Endothelial cell of umbilical vein (primary cell): ENCODE measurements at regions not wholly inside any gene's neighbourhood (a gene's known extent, or its start where the extent isn't known, plus 50 kb on each side); places are given as distances from the start of the nearest gene placed in this dataset.
"Not testable (repeated sequence)": the region's sequence is repeated elsewhere in the genome, so short reads cannot be mapped to it uniquely, and the experiment has no call there.

Experiments
- BruUV-seq: library from RNA; stranded (reverse); fragments of 400-500 nt; replicated peaks from 2 replicates; lab custom pipeline; 2021; lab: Mats Ljungman, UMichigan
- CTCF ChIA-PET: fragments of 300-600, 350-600 bp; sonication (Branson Sonifier 250); formaldehyde crosslinking; loops from one replicate; lab custom pipeline; 2021; ENCODE audit warnings: antibody characterized with exemption, inconsistent platforms; lab: Charles Lee
- POLR2A ChIA-PET: fragments of 300-600, 350-600 bp; sonication (Branson Sonifier 250); formaldehyde crosslinking; loops from one replicate; lab custom pipeline; 2021; ENCODE audit warnings: antibody characterized with exemption, inconsistent platforms; lab: Charles Lee
- DNase-seq: peaks from one replicate; pipeline ENCODE4 v3.0.0-alpha.2; 2011; ENCODE audit warnings: low read depth, low spot score
- FAIRE-seq: peaks from 2 replicates; lab custom pipeline; 2011; peaks lifted over from hg19 to GRCh38; lab: Jason Lieb, UNC
- H2AFZ ChIP-seq: 2 replicates; pipeline ENCODE4 v1.6.0; 2012; ENCODE audit warnings: low read depth, low read length, control low read depth, inconsistent platforms
- H3K27ac ChIP-seq: 2 replicates; pipeline ENCODE4 v1.5.1; 2011; ENCODE audit warnings: low read depth, mild to moderate bottlenecking, control low read depth, low read length, moderate library complexity; ENCODE audit not compliant: insufficient read depth
- H3K27me3 ChIP-seq, 2 experiments: 2 replicates each; pipeline versions ENCODE4 v1.6.0 to v1.6.1; 2011; ENCODE audit warnings: low read length in 2 of 2, mixed read lengths in 1 of 2; ENCODE audit not compliant: control insufficient read depth in 2 of 2, insufficient read depth in 2 of 2
- H3K36me3 ChIP-seq, 2 experiments: 2 replicates in 1 of 2; 3 replicates in 1 of 2; pipeline ENCODE4 v1.5.1; 2011; ENCODE audit warnings: low read length in 2 of 2, mild to moderate bottlenecking in 1 of 2, moderate library complexity in 1 of 2; ENCODE audit not compliant: control insufficient read depth in 2 of 2, insufficient read depth in 2 of 2; ENCODE audit errors: extremely low read depth in 1 of 2
- H3K4me1 ChIP-seq: 3 replicates; pipeline ENCODE4 v1.5.1; 2011; ENCODE audit warnings: mild to moderate bottlenecking, low read length; ENCODE audit not compliant: control insufficient read depth, insufficient read depth; ENCODE audit errors: extremely low read depth
- H3K4me2 ChIP-seq: 2 replicates; pipeline ENCODE4 v1.6.1; 2011; ENCODE audit warnings: low read length, control low read depth, mixed read lengths; ENCODE audit not compliant: insufficient read depth
- H3K4me3 ChIP-seq, 3 experiments: fragments of 200-600 bp in 1 of 3; sonication (generic), shearing (Covaris generic) in 1 of 3; replicated peaks in 1 of 3; 2 replicates each; pipeline ENCODE4 v1.5.1; 2011 to 2016; ENCODE audit warnings: control low read depth in 3 of 3, low read length in 3 of 3, mild to moderate bottlenecking in 2 of 3, inconsistent platforms in 1 of 3, low read depth in 1 of 3, moderate library complexity in 1 of 3; ENCODE audit not compliant: insufficient read depth in 1 of 3
- H3K79me2 ChIP-seq: 2 replicates; pipeline ENCODE4 v1.6.0; 2012; ENCODE audit warnings: low read length, inconsistent platforms; ENCODE audit not compliant: control insufficient read depth, insufficient read depth
- H3K9ac ChIP-seq: replicated peaks from 2 replicates; pipeline ENCODE3; 2011; ENCODE audit warnings: low read length, control low read depth; ENCODE audit not compliant: insufficient read depth; ENCODE audit errors: extremely low read depth
- H3K9me1 ChIP-seq: replicated peaks from 3 replicates; pipeline ENCODE4 v1.6.0; 2011; ENCODE audit warnings: mild to moderate bottlenecking, low read length; ENCODE audit not compliant: control insufficient read depth, insufficient read depth; ENCODE audit errors: extremely low read depth
- H3K9me3 ChIP-seq: replicated peaks from 2 replicates; pipeline ENCODE4 v1.5.1; 2012; ENCODE audit warnings: low read length, inconsistent platforms; ENCODE audit not compliant: control insufficient read depth, insufficient read depth
- H4K20me1 ChIP-seq: replicated peaks from 2 replicates; pipeline ENCODE3; 2011; ENCODE audit warnings: mild to moderate bottlenecking, low read length; ENCODE audit not compliant: control insufficient read depth, insufficient read depth; ENCODE audit errors: extremely low read depth
- CTCF ChIP-seq, 2 donors: IDR thresholded peaks; 1 replicate in 1 of 2; 2 replicates in 1 of 2; pipeline ENCODE4 v1.5.1; 2011; ENCODE audit warnings: low read length in 2 of 2, mild to moderate bottlenecking in 2 of 2, moderate library complexity in 2 of 2, control low read depth in 1 of 2, inconsistent platforms in 1 of 2, low read depth in 1 of 2; ENCODE audit not compliant: insufficient read depth in 1 of 2; ENCODE audit errors: extremely low read depth in 1 of 2
- EZH2 ChIP-seq: IDR thresholded peaks from 2 replicates; pipeline ENCODE4 v1.6.1; 2012; ENCODE audit warnings: borderline replicate concordance, low read depth, mild to moderate bottlenecking, moderate library complexity, low read length, inconsistent platforms; ENCODE audit not compliant: severe bottlenecking
- FOS ChIP-seq: IDR thresholded peaks from 2 replicates; pipeline ENCODE4 v1.6.1; 2011; ENCODE audit warnings: mild to moderate bottlenecking, low read length, moderate library complexity, borderline replicate concordance; ENCODE audit not compliant: insufficient read depth
- GATA2 ChIP-seq: IDR thresholded peaks from 2 replicates; pipeline ENCODE4 v1.7.0; 2011; ENCODE audit warnings: low read depth, mild to moderate bottlenecking, moderate library complexity, mixed read lengths, low read length; ENCODE audit not compliant: insufficient read length, insufficient read depth
- JUN ChIP-seq: IDR thresholded peaks from 2 replicates; pipeline ENCODE4 v1.6.1; 2011; ENCODE audit warnings: borderline replicate concordance, low read depth; ENCODE audit not compliant: insufficient read length, insufficient read depth
- MYC ChIP-seq: IDR thresholded peaks from one replicate; pipeline ENCODE4 v1.6.1; 2011; ENCODE audit warnings: mild to moderate bottlenecking, low read depth, low read length
- POLR2A ChIP-seq: IDR thresholded peaks from 2 replicates; pipeline ENCODE4 v1.6.1; 2012; ENCODE audit warnings: low read depth, mild to moderate bottlenecking, control low read depth, low read length
- POLR2AphosphoS5 ChIP-seq: IDR thresholded peaks from 2 replicates; pipeline ENCODE4 v1.6.1; 2012; ENCODE audit warnings: low read depth, mild to moderate bottlenecking, control low read depth, low read length, moderate library complexity; ENCODE audit not compliant: insufficient read depth
- dilution Hi-C: fragments of 300-500 bp; cut with MboI; formaldehyde crosslinking; loops from one replicate; pipeline ENCODE4 v1.15.0; 2019; ENCODE audit warnings: low sequenced_read_pairs; ENCODE audit not compliant: extremely low pct_ligation_motif_present
- intact Hi-C: fragments of 100-400 bp; cut with micrococcal nuclease; formaldehyde crosslinking; loops from one replicate; pipeline ENCODE4 v1.10.0; 2022
- TF ChIP-seq, protein P1 (sequence below): IDR thresholded peaks from 2 replicates; pipeline ENCODE4 v1.6.1; 2011; ENCODE audit not compliant: insufficient read depth, insufficient read length

GRCh38 chr1:65657609-65658008 is 135.1 kb upstream of the PDE4B start:
- CTCF ChIA-PET, H3K27me3 ChIP-seq, H3K4me1 ChIP-seq, H3K27ac ChIP-seq, DNase-seq, intact Hi-C loops, H2AFZ ChIP-seq, H3K9me1 ChIP-seq, FAIRE-seq, H3K9ac ChIP-seq, POLR2A ChIA-PET, H3K36me3 ChIP-seq, H4K20me1 ChIP-seq, H3K9me3 ChIP-seq, H3K4me3 ChIP-seq, H3K79me2 ChIP-seq, dilution Hi-C loops, H3K4me2 ChIP-seq, BruUV-seq: not testable (repeated sequence)

GRCh38 chr1:65658122-65658521 is 134.6 kb upstream of the PDE4B start:
- H3K4me3 ChIP-seq: no peak overlapping the region
- no peak for DNase-seq
- no peaks in the 10 kb centered on the region for H3K36me3 ChIP-seq
- H3K9me3 ChIP-seq: no peaks in the 10 kb centered on the region
- CTCF ChIA-PET: no interaction called here
- H3K4me1 ChIP-seq: no peaks in the 10 kb centered on the region
- H2AFZ ChIP-seq: no peak overlapping the region
- POLR2A ChIA-PET: no interaction called here
- H3K27me3 ChIP-seq: no peaks in the 10 kb centered on the region
- no TSS peak for BruUV-seq
- H3K4me2 ChIP-seq: no peak overlapping the region
- dilution Hi-C loops: no loop called here
- H3K79me2 ChIP-seq: no peaks in the 10 kb centered on the region
- no peak overlapping the region for H3K9ac ChIP-seq
- no peak for FAIRE-seq
- no peaks in the 10 kb centered on the region for H4K20me1 ChIP-seq
- no peak for TF ChIP-seq MYC
- no peak for TF ChIP-seq GATA2
- no peak for TF ChIP-seq POLR2AphosphoS5
- no peak for TF ChIP-seq CTCF (IDR thresholded peaks at IDR 0.05; ENCODE audit: extremely low read depth in 1 of 2, insufficient read depth in 1 of 2, low read depth in 1 of 2, low read length in 2 of 2)
- no peak for TF ChIP-seq POLR2A
- no peak for TF ChIP-seq JUN
- TF ChIP-seq, protein P1, sequence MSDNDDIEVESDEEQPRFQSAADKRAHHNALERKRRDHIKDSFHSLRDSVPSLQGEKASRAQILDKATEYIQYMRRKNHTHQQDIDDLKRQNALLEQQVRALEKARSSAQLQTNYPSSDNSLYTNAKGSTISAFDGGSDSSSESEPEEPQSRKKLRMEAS: no peak
- TF ChIP-seq EZH2: no peak
- no peak for TF ChIP-seq FOS
- no peaks in the 10 kb centered on the region for H3K9me1 ChIP-seq
- intact Hi-C loops: no loop called here
- H3K27ac ChIP-seq: no peak overlapping the region
